HEK293 (cell line): ENCODE measurements at regions not wholly inside any gene's neighbourhood (a gene's known extent, or its start where the extent isn't known, plus 50 kb on each side); places are given as distances from the start of the nearest gene placed in this dataset.

Experiments
- CTCF ChIA-PET: fragments of 350-600 bp; formaldehyde crosslinking; extraction: SDS; loops from one replicate; lab custom pipeline; 2021; ENCODE audit warnings: antibody characterized with exemption; lab: Yijun Ruan, JAX
- POLR2A ChIA-PET: fragments of 300-600 bp; formaldehyde crosslinking; extraction: SDS; loops from one replicate; lab custom pipeline; 2020; ENCODE audit warnings: antibody characterized with exemption, inconsistent platforms; lab: Yijun Ruan, JAX
- H3K27ac ChIP-seq: fragments of 200-500 bp; sonication (Bioruptor generic); 2 replicates; pipeline ENCODE4 v1.5.1; 2014; ENCODE audit warnings: low read depth, low read length, control low read depth, inconsistent platforms; ENCODE audit errors: extremely low read depth
- H3K36me3 ChIP-seq, 2 experiments: fragments of 200-500 bp in 1 of 2; sonication (Bioruptor generic) in 1 of 2; 1 replicate in 1 of 2; 2 replicates in 1 of 2; pipeline ENCODE4 v1.5.1; 2014 to 2017; ENCODE audit warnings: inconsistent platforms in 2 of 2, low read length in 2 of 2; ENCODE audit not compliant: control insufficient read depth in 2 of 2, insufficient read depth in 1 of 2
- H3K4me1 ChIP-seq: fragments of 200-500 bp; sonication (Bioruptor generic); 2 replicates; pipeline ENCODE4 v1.5.1; 2014; ENCODE audit warnings: mild to moderate bottlenecking, low read length, inconsistent platforms; ENCODE audit not compliant: control insufficient read depth, insufficient read depth
- H3K4me3 ChIP-seq: 2 replicates; pipeline ENCODE4 v1.5.1; 2011; ENCODE audit warnings: low read depth, mild to moderate bottlenecking, control low read depth, low read length, moderate library complexity
- H3K9me3 ChIP-seq: fragments of 200-500 bp; sonication (Bioruptor generic); 2 replicates; pipeline ENCODE4 v1.5.1; 2014; ENCODE audit warnings: low read depth, low read length, inconsistent platforms; ENCODE audit not compliant: control insufficient read depth, insufficient read depth
- IKZF3 ChIP-seq: fragments of 450-650 bp; IDR thresholded peaks from 2 replicates; pipeline ENCODE4 v1.5.0; 2018; ENCODE audit warnings: missing biosample characterization, mild to moderate bottlenecking, missing genetic modification characterization, moderate library complexity
- KLF1 ChIP-seq: fragments of 450-650 bp; formaldehyde crosslinking; IDR thresholded peaks from 2 replicates; pipeline ENCODE4 v1.5.1; 2016; ENCODE audit warnings: missing biosample characterization, missing genetic modification characterization
- SP7 ChIP-seq: fragments of 450-650 bp; formaldehyde crosslinking; IDR thresholded peaks from 2 replicates; pipeline ENCODE4 v1.5.1; 2016; ENCODE audit warnings: missing biosample characterization, missing genetic modification characterization
- ZFP37 ChIP-seq: fragments of 450-650 bp; formaldehyde crosslinking; IDR thresholded peaks from 2 replicates; pipeline ENCODE4 v1.5.1; 2016; ENCODE audit warnings: missing biosample characterization, missing genetic modification characterization
- ZNF114 ChIP-seq: fragments of 450-650 bp; formaldehyde crosslinking; IDR thresholded peaks from 2 replicates; pipeline ENCODE4 v1.5.0; 2017; ENCODE audit warnings: missing biosample characterization, missing genetic modification characterization
- ZNF121 ChIP-seq: fragments of 450-650 bp; formaldehyde crosslinking; IDR thresholded peaks from 2 replicates; pipeline ENCODE4 v1.5.1; 2016; ENCODE audit warnings: missing biosample characterization, missing genetic modification characterization
- ZNF133 ChIP-seq: fragments of 450-650 bp; formaldehyde crosslinking; IDR thresholded peaks from 2 replicates; pipeline ENCODE4 v1.5.1; 2016; ENCODE audit warnings: missing biosample characterization, missing genetic modification characterization
- ZNF146 ChIP-seq: fragments of 450-650 bp; formaldehyde crosslinking; IDR thresholded peaks from 2 replicates; pipeline ENCODE4 v1.5.1; 2016; ENCODE audit warnings: missing biosample characterization, missing genetic modification characterization
- ZNF169 ChIP-seq: fragments of 450-650 bp; formaldehyde crosslinking; IDR thresholded peaks from 2 replicates; pipeline ENCODE4 v1.5.1; 2016; ENCODE audit warnings: missing biosample characterization, missing genetic modification characterization
- ZNF211 ChIP-seq: fragments of 450-650 bp; formaldehyde crosslinking; IDR thresholded peaks from 2 replicates; pipeline ENCODE4 v1.5.1; 2016; ENCODE audit warnings: low read depth, missing biosample characterization, missing genetic modification characterization
- ZNF266 ChIP-seq: fragments of 450-650 bp; formaldehyde crosslinking; IDR thresholded peaks from 2 replicates; pipeline ENCODE4 v1.5.1; 2016; ENCODE audit warnings: missing biosample characterization, missing genetic modification characterization, low read depth
- ZNF274 ChIP-seq, 2 experiments: fragments of 200-500 bp in 1 of 2; fragments of 450-650 bp in 1 of 2; sonication (Bioruptor generic) in 1 of 2; formaldehyde crosslinking in 1 of 2; IDR thresholded peaks; 2 replicates each; pipeline versions ENCODE4 v1.5.1 to v1.6.1; 2014 to 2016; ENCODE audit warnings: borderline replicate concordance in 1 of 2, inconsistent platforms in 1 of 2, low read length in 1 of 2, missing biosample characterization in 1 of 2, missing genetic modification characterization in 1 of 2
- ZNF335 ChIP-seq: fragments of 450-650 bp; formaldehyde crosslinking; conservative IDR thresholded peaks from 2 replicates; pipeline ENCODE4 v1.5.1; 2016; ENCODE audit warnings: missing biosample characterization, missing genetic modification characterization
- ZNF341 ChIP-seq: fragments of 450-650 bp; formaldehyde crosslinking; IDR thresholded peaks from 2 replicates; pipeline ENCODE4; 2016; ENCODE audit warnings: low read depth, missing biosample characterization, missing genetic modification characterization
- ZNF426 ChIP-seq: fragments of 450-650 bp; formaldehyde crosslinking; IDR thresholded peaks from 2 replicates; pipeline ENCODE4 v1.5.1; 2017; ENCODE audit warnings: missing biosample characterization, missing genetic modification characterization, mild to moderate bottlenecking, inconsistent platforms, moderate library complexity
- ZNF549 ChIP-seq: fragments of 450-650 bp; IDR thresholded peaks from 2 replicates; pipeline ENCODE4 v1.5.1; 2018; ENCODE audit warnings: missing biosample characterization, missing genetic modification characterization, mild to moderate bottlenecking, inconsistent platforms, moderate library complexity
- ZNF571 ChIP-seq: fragments of 450-650 bp; formaldehyde crosslinking; IDR thresholded peaks from 2 replicates; pipeline ENCODE4 v1.5.0; 2017; ENCODE audit warnings: missing biosample characterization, missing genetic modification characterization
- ZNF596 ChIP-seq: fragments of 450-650 bp; IDR thresholded peaks from 2 replicates; pipeline ENCODE4 v1.5.0; 2018; ENCODE audit warnings: missing biosample characterization, mild to moderate bottlenecking, missing genetic modification characterization, moderate library complexity
- ZNF623 ChIP-seq: fragments of 450-650 bp; formaldehyde crosslinking; IDR thresholded peaks from 2 replicates; pipeline ENCODE4 v1.5.1; 2016; ENCODE audit warnings: missing biosample characterization, missing genetic modification characterization
- ZNF624 ChIP-seq: fragments of 450-650 bp; formaldehyde crosslinking; IDR thresholded peaks from 2 replicates; pipeline ENCODE4 v1.5.1; 2017; ENCODE audit warnings: missing biosample characterization, missing genetic modification characterization
- ZNF701 ChIP-seq: fragments of 450-650 bp; formaldehyde crosslinking; IDR thresholded peaks from 2 replicates; pipeline ENCODE4 v1.5.1; 2016; ENCODE audit warnings: missing biosample characterization, missing genetic modification characterization
- ZNF76 ChIP-seq: fragments of 450-650 bp; formaldehyde crosslinking; IDR thresholded peaks from 2 replicates; pipeline ENCODE4; 2016; ENCODE audit warnings: low read depth, missing biosample characterization, missing genetic modification characterization, borderline replicate concordance
- ZNF792 ChIP-seq: fragments of 450-650 bp; formaldehyde crosslinking; IDR thresholded peaks from 2 replicates; pipeline ENCODE4 v1.5.1; 2016; ENCODE audit warnings: missing biosample characterization, missing genetic modification characterization
- TF ChIP-seq, protein P1 (sequence below): fragments of 450-650 bp; formaldehyde crosslinking; optimal IDR thresholded peaks from 2 replicates; pipeline ENCODE3; 2016; ENCODE audit warnings: missing biosample characterization, mild to moderate bottlenecking, missing genetic modification characterization
- TF ChIP-seq, protein P2 (sequence below): fragments of 450-650 bp; formaldehyde crosslinking; IDR thresholded peaks from 2 replicates; pipeline ENCODE4 v1.5.1; 2016; ENCODE audit warnings: missing biosample characterization, missing genetic modification characterization
- TF ChIP-seq, protein P3 (sequence below): fragments of 450-650 bp; formaldehyde crosslinking; IDR thresholded peaks from 2 replicates; pipeline ENCODE4 v1.5.1; 2016; ENCODE audit warnings: missing biosample characterization, missing genetic modification characterization
- TF ChIP-seq, protein P4 (sequence below): fragments of 450-650 bp; formaldehyde crosslinking; IDR thresholded peaks from 2 replicates; pipeline ENCODE4 v1.5.1; 2017; ENCODE audit warnings: missing biosample characterization, missing genetic modification characterization
- TF ChIP-seq, protein P5 (sequence below): sonication (generic); formaldehyde crosslinking; IDR thresholded peaks from 2 replicates; pipeline ENCODE4 v1.8.1; 2022; ENCODE audit warnings: mild to moderate bottlenecking, moderate library complexity, missing genetic modification reagents
- TF ChIP-seq, protein P6 (sequence below): fragments of 450-650 bp; formaldehyde crosslinking; IDR thresholded peaks from 2 replicates; pipeline ENCODE4 v1.5.1; 2016; ENCODE audit warnings: missing biosample characterization, missing genetic modification characterization

DNA sequence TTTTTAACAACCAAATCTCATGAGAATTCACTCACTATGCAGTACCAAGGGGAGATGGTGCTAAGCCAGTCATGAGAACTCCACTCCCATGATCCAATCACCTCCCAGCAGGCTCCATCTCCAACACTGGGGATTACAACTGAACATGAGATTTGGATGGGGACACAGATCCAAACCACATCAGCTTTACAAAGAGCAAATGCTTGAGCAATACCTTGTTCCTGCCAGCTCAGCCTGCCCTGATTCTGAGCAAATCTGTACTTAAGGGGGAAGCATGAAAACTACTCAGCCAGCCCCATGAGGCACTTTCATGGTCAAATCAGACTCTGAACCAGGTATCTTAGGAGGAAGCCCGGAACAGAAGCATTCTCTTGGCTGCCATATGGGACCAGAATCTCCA is 259.9 kb downstream of the TBC1D4 start:
- no peaks in the 10 kb centered on the region for H3K36me3 ChIP-seq
- ChIA-PET POLR2A (no interaction called here), CTCF (no interaction called here)
- H3K27ac ChIP-seq = no peak overlapping the region
- TF ChIP-seq ZNF426 (tag by site-specific recombination) = no peak
- TF ChIP-seq ZNF792 (tag by site-specific recombination) = no peak
- no peak for TF ChIP-seq ZFP37 (tag by site-specific recombination)
- no peak for TF ChIP-seq ZNF623 (tag by site-specific recombination)
- TF ChIP-seq, protein P1, sequence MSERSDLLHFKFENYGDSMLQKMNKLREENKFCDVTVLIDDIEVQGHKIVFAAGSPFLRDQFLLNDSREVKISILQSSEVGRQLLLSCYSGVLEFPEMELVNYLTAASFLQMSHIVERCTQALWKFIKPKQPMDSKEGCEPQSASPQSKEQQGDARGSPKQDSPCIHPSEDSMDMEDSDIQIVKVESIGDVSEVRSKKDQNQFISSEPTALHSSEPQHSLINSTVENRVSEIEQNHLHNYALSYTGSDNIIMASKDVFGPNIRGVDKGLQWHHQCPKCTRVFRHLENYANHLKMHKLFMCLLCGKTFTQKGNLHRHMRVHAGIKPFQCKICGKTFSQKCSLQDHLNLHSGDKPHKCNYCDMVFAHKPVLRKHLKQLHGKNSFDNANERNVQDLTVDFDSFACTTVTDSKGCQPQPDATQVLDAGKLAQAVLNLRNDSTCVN = no peak
- no peak for TF ChIP-seq KLF1
- TF ChIP-seq ZNF121 (tag by site-specific recombination) = no peak
- TF ChIP-seq, protein P2, sequence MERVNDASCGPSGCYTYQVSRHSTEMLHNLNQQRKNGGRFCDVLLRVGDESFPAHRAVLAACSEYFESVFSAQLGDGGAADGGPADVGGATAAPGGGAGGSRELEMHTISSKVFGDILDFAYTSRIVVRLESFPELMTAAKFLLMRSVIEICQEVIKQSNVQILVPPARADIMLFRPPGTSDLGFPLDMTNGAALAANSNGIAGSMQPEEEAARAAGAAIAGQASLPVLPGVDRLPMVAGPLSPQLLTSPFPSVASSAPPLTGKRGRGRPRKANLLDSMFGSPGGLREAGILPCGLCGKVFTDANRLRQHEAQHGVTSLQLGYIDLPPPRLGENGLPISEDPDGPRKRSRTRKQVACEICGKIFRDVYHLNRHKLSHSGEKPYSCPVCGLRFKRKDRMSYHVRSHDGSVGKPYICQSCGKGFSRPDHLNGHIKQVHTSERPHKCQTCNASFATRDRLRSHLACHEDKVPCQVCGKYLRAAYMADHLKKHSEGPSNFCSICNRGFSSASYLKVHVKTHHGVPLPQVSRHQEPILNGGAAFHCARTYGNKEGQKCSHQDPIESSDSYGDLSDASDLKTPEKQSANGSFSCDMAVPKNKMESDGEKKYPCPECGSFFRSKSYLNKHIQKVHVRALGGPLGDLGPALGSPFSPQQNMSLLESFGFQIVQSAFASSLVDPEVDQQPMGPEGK (tag by site-specific recombination) = no peak
- TF ChIP-seq, protein P3, sequence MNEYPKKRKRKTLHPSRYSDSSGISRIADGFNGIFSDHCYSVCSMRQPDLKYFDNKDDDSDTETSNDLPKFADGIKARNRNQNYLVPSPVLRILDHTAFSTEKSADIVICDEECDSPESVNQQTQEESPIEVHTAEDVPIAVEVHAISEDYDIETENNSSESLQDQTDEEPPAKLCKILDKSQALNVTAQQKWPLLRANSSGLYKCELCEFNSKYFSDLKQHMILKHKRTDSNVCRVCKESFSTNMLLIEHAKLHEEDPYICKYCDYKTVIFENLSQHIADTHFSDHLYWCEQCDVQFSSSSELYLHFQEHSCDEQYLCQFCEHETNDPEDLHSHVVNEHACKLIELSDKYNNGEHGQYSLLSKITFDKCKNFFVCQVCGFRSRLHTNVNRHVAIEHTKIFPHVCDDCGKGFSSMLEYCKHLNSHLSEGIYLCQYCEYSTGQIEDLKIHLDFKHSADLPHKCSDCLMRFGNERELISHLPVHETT (tag by site-specific recombination) = no peak
- no peak for TF ChIP-seq ZNF169 (tag by site-specific recombination)
- no peak for TF ChIP-seq ZNF624 (tag by site-specific recombination)
- TF ChIP-seq ZNF76 (tag by site-specific recombination) = no peak
- no peak for TF ChIP-seq IKZF3 (tag by site-specific recombination)
- TF ChIP-seq, protein P4, sequence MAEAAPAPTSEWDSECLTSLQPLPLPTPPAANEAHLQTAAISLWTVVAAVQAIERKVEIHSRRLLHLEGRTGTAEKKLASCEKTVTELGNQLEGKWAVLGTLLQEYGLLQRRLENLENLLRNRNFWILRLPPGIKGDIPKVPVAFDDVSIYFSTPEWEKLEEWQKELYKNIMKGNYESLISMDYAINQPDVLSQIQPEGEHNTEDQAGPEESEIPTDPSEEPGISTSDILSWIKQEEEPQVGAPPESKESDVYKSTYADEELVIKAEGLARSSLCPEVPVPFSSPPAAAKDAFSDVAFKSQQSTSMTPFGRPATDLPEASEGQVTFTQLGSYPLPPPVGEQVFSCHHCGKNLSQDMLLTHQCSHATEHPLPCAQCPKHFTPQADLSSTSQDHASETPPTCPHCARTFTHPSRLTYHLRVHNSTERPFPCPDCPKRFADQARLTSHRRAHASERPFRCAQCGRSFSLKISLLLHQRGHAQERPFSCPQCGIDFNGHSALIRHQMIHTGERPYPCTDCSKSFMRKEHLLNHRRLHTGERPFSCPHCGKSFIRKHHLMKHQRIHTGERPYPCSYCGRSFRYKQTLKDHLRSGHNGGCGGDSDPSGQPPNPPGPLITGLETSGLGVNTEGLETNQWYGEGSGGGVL (tag by site-specific recombination) = no peak
- no peak for TF ChIP-seq ZNF701 (tag by site-specific recombination)
- TF ChIP-seq, protein P5, sequence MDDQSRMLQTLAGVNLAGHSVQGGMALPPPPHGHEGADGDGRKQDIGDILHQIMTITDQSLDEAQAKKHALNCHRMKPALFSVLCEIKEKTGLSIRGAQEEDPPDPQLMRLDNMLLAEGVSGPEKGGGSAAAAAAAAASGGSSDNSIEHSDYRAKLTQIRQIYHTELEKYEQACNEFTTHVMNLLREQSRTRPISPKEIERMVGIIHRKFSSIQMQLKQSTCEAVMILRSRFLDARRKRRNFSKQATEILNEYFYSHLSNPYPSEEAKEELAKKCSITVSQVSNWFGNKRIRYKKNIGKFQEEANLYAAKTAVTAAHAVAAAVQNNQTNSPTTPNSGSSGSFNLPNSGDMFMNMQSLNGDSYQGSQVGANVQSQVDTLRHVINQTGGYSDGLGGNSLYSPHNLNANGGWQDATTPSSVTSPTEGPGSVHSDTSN = no peak
- no peak for TF ChIP-seq ZNF549 (tag by site-specific recombination)
- TF ChIP-seq ZNF133 (tag by site-specific recombination) = no peak
- no peak for TF ChIP-seq ZNF341 (tag by site-specific recombination)
- no peaks in the 10 kb centered on the region for H3K4me1 ChIP-seq
- H3K9me3 ChIP-seq = no peaks in the 10 kb centered on the region
- no peak overlapping the region for H3K4me3 ChIP-seq

DNA sequence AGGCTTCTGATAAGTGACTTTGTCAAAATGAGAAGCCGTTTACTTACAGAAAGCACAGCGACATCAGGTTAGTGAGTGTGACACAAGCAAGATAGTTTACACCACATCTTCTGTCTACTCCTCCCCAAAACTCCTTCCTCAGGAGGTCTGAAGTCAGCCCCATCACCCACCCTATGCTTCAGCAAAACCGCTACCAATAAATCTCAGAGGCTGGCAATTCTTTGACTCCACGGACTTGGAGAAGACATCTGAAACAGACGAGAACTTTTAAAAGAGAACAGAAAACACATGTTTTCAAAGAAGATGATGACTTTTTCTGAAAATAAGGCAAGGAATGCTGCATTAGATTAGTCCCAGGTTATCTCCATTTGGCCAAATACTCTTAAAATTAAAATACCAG is 261.1 kb downstream of the TBC1D4 start:
- no peak overlapping the region for H3K4me3 ChIP-seq
- no peak overlapping the region for H3K27ac ChIP-seq
- POLR2A ChIA-PET = no interaction called here
- no peaks in the 10 kb centered on the region for H3K4me1 ChIP-seq
- H3K9me3 ChIP-seq = no peaks in the 10 kb centered on the region
- CTCF ChIA-PET = interaction anchor here (0.6 to 1.1 kb wide), 2 partner anchors 39 to 421 kb away, joined by 4 read pairs; no protein-coding TSS in a partner anchor
- no peaks in the 10 kb centered on the region for H3K36me3 ChIP-seq
- TF ChIP-seq ZNF146 (tag by site-specific recombination) (no peak), ZNF596 (tag by site-specific recombination) (no peak), ZNF571 (tag by site-specific recombination) (no peak), SP7 (tag by site-specific recombination) (no peak), ZNF114 (tag by site-specific recombination) (no peak), ZNF211 (tag by site-specific recombination) (no peak), IKZF3 (tag by site-specific recombination) (no peak), ZNF266 (no peak), ZNF274 (IDR thresholded peaks at IDR 0.05; ENCODE audit: low read length) (no peak), ZNF274 (tag by site-specific recombination; IDR thresholded peaks at IDR 0.05; ENCODE audit: borderline replicate concordance) (no peak), ZNF335 (tag by site-specific recombination) (no peak)
- TF ChIP-seq, protein P6, sequence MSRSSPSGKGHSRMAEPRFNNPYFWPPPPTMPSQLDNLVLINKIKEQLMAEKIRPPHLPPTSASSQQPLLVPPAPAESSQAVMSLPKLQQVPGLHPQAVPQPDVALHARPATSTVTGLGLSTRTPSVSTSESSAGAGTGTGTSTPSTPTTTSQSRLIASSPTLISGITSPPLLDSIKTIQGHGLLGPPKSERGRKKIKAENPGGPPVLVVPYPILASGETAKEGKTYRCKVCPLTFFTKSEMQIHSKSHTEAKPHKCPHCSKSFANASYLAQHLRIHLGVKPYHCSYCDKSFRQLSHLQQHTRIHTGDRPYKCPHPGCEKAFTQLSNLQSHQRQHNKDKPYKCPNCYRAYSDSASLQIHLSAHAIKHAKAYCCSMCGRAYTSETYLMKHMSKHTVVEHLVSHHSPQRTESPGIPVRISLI (tag by site-specific recombination) = no peak
